Parathyroid adenoma (tissue), 2 donors: ENCODE measurements at regions not wholly inside any gene's neighbourhood (a gene's known extent, or its start where the extent isn't known, plus 50 kb on each side); places are given as distances from the start of the nearest gene placed in this dataset.

Experiments
- H2AFZ ChIP-seq: fragments of 300-600 bp; sonication (generic); one replicate; pipeline ENCODE4 v1.7.0; 2017; ENCODE audit warnings: antibody characterized with exemption, mild to moderate bottlenecking
- H3K27ac ChIP-seq: fragments of 300-600 bp; sonication (generic); one replicate; pipeline ENCODE4 v1.7.0; 2017
- H3K27me3 ChIP-seq: fragments of 300-600 bp; sonication (generic); one replicate; pipeline ENCODE4 v1.7.0; 2017; ENCODE audit warnings: low read length; ENCODE audit not compliant: control insufficient read depth, insufficient read depth
- H3K36me3 ChIP-seq: fragments of 300-600 bp; sonication (generic); one replicate; pipeline ENCODE4 v1.7.0; 2017; ENCODE audit warnings: low read length; ENCODE audit not compliant: control insufficient read depth, insufficient read depth
- H3K4me1 ChIP-seq: fragments of 300-600 bp; sonication (generic); one replicate; pipeline ENCODE4 v1.7.0; 2017; ENCODE audit warnings: control low read depth
- H3K4me2 ChIP-seq: fragments of 300-600 bp; sonication (generic); one replicate; pipeline ENCODE4 v1.7.0; 2017; ENCODE audit warnings: low read length
- H3K4me3 ChIP-seq: fragments of 300-600 bp; sonication (generic); one replicate; pipeline ENCODE4 v1.7.0; 2017; ENCODE audit warnings: low read depth, low read length
- H3K79me2 ChIP-seq: fragments of 300-600 bp; sonication (generic); one replicate; pipeline ENCODE4 v1.7.0; 2017; ENCODE audit warnings: control low read depth
- H3K9ac ChIP-seq: fragments of 300-600 bp; sonication (generic); one replicate; pipeline ENCODE4 v1.7.0; 2017; ENCODE audit warnings: mild to moderate bottlenecking
- H3K9me3 ChIP-seq: fragments of 300-600 bp; sonication (generic); one replicate; pipeline ENCODE4 v1.7.0; 2017; ENCODE audit warnings: low read length; ENCODE audit not compliant: control insufficient read depth
- CTCF ChIP-seq: fragments of 300-600 bp; sonication (generic); IDR thresholded peaks from one replicate; pipeline ENCODE4 v1.7.0; 2017; ENCODE audit warnings: antibody characterized with exemption, mild to moderate bottlenecking
- donor health status: primary hyperparathyroidism.

GRCh38 chr17:79427621-79428539 is 183.0 kb downstream of the RBFOX3 start:
- Histone ChIP-seq H3K4me2 (no peak overlapping the region), H3K36me3 (no peaks in the 10 kb centered on the region), H3K4me3 (no peak overlapping the region), H3K4me1 (no peaks in the 10 kb centered on the region), H2AFZ (no peak overlapping the region), H3K9ac (no peak overlapping the region), H3K27me3 (no peaks in the 10 kb centered on the region), H3K79me2 (no peaks in the 10 kb centered on the region), H3K27ac (no peak overlapping the region), H3K9me3 (no peaks in the 10 kb centered on the region)
- no peak for TF ChIP-seq CTCF

GRCh38 chr17:79425686-79426085 is 185.2 kb downstream of the RBFOX3 start:
- no peak for TF ChIP-seq CTCF
- H3K36me3 ChIP-seq = no peaks in the 10 kb centered on the region
- H3K4me2 ChIP-seq = no peak overlapping the region
- no peak overlapping the region for H3K9ac ChIP-seq
- no peaks in the 10 kb centered on the region for H3K4me1 ChIP-seq
- no peaks in the 10 kb centered on the region for H3K79me2 ChIP-seq
- H3K9me3 ChIP-seq = no peaks in the 10 kb centered on the region
- no peak overlapping the region for H3K4me3 ChIP-seq
- H3K27ac ChIP-seq = no peak overlapping the region
- no peaks in the 10 kb centered on the region for H3K27me3 ChIP-seq
- no peak overlapping the region for H2AFZ ChIP-seq

GRCh38 chr17:79424471-79425185 is 186.2 kb downstream of the RBFOX3 start:
- no peak overlapping the region for H3K4me2 ChIP-seq
- H3K9me3 ChIP-seq = no peaks in the 10 kb centered on the region
- no peaks in the 10 kb centered on the region for H3K79me2 ChIP-seq
- H3K27me3 ChIP-seq = no peaks in the 10 kb centered on the region
- no peak for TF ChIP-seq CTCF
- no peak overlapping the region for H3K27ac ChIP-seq
- H3K4me1 ChIP-seq = no peaks in the 10 kb centered on the region
- no peaks in the 10 kb centered on the region for H3K36me3 ChIP-seq
- H3K9ac ChIP-seq = no peak overlapping the region
- no peak overlapping the region for H2AFZ ChIP-seq
- no peak overlapping the region for H3K4me3 ChIP-seq

- Histone ChIP-seq H3K27ac (no peak overlapping the region), H3K9ac (no peak overlapping the region), H3K4me2 (no peak overlapping the region), H2AFZ (no peak overlapping the region), H3K4me3 (no peak overlapping the region), H3K36me3 (no peaks in the 10 kb centered on the region), H3K27me3 (no peaks in the 10 kb centered on the region), H3K79me2 (no peaks in the 10 kb centered on the region), H3K9me3 (no peaks in the 10 kb centered on the region), H3K4me1 (no peaks in the 10 kb centered on the region)
- no peak for TF ChIP-seq CTCF
These were observed 186.9 kb downstream of the RBFOX3 start for GRCh38 chr17:79423811-79424465.
